ENCODE measurements at regions not wholly inside any gene's neighbourhood (a gene's known extent, or its start where the extent isn't known, plus 50 kb on each side); places are given as distances from the start of the nearest gene placed in this dataset.

DNA sequence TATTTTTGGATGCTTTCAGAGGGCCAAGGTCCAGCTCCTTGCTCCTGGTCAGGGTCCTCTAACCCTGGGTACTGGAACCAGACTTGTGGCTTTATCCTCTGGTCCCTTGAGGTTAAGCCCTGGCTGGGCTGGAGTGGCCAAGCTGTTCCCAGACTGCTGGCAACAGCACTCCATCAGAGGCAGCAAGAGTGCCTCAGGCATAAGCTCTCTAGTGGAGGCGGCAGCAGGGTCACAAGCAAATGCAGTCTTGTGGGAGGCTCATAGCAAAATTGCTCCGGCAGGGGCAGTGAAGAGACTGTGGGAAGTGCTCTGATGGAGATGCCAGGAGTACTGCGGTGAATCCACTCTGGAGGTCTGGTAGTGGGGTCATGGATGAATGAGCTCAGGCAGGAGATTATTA is 128.9 kb upstream of the OTOS start:
- no peaks in the 10 kb centered on the region for H3K4me1 ChIP-seq
- peaks cover 10% of the 10 kb centered on the region for H3K9me3 ChIP-seq
- TF ChIP-seq, protein P1, sequence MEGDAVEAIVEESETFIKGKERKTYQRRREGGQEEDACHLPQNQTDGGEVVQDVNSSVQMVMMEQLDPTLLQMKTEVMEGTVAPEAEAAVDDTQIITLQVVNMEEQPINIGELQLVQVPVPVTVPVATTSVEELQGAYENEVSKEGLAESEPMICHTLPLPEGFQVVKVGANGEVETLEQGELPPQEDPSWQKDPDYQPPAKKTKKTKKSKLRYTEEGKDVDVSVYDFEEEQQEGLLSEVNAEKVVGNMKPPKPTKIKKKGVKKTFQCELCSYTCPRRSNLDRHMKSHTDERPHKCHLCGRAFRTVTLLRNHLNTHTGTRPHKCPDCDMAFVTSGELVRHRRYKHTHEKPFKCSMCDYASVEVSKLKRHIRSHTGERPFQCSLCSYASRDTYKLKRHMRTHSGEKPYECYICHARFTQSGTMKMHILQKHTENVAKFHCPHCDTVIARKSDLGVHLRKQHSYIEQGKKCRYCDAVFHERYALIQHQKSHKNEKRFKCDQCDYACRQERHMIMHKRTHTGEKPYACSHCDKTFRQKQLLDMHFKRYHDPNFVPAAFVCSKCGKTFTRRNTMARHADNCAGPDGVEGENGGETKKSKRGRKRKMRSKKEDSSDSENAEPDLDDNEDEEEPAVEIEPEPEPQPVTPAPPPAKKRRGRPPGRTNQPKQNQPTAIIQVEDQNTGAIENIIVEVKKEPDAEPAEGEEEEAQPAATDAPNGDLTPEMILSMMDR (IDR thresholded peaks at IDR 0.05), result no peak
- H3K27ac ChIP-seq, result no peak overlapping the region
- intact Hi-C loops (cut with DNase I), result no loop called here
- H3K36me3 ChIP-seq, result no peaks in the 10 kb centered on the region
- ATAC-seq (no peak), DNase-seq (no peak)
- H3K4me3 ChIP-seq, result no peak overlapping the region
- peaks cover 22% of the 10 kb centered on the region for H3K27me3 ChIP-seq (ENCODE audit: low read depth)

DNA sequence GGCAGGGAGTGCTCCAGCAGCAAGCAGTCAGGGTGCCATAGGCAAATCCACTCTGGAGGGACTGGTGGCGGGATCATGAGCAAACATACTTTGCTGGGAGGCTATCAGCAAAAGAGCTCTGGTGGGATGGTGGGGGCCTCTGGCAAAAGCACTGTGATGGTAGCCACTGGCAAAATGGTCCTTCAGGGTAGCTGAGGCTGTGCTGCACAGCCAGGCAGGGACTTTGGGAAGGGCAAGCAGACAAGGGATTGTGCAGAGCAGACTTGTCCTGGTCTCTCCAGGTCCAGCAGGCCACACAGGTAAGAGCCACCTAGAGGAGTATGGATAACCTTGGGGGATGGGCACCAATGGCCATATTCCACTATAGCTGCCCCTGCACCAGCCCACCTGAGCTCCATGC is 129.4 kb upstream of the OTOS start:
- DNase-seq, result no peak
- H3K4me3 ChIP-seq, result no peak overlapping the region
- intact Hi-C loops (cut with DNase I), result no loop called here

DNA sequence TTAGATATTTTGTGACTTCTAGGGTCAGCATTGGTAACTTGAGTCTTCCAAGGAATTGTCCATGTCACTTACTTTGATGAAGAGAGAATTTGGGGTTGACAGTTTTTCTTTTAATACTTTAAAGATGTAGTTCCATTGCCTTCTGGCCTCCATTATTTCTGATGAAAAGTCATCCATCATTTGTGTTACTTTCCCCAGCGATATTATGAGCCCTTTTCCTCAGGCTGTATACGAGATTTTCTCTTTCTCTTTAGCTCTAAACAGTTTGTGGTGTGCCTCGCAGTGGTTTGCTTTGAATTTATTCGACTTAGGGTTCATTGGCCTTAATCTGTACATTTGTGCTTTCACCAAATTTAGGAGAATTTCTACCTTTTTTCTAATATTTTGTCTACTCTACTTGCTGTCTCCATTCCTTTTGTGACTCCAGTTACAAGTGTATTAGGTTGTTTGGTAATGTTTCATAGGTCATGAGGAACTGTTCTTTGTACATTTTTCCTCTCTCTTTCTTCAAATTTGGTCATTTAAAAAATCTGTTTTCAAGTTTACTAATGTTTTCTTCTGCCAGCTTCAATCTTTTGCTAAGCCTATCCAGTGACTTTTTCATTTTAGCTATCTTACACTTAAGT is 131.4 kb upstream of the OTOS start:
- no peak for ATAC-seq

More for the DNA sequence above, 129.4 kb upstream of the OTOS start:
- ATAC-seq, result no peak
- H3K9me3 ChIP-seq, result peaks cover 10% of the 10 kb centered on the region
- no peak overlapping the region for H3K27ac ChIP-seq
- H3K4me1 ChIP-seq, result no peaks in the 10 kb centered on the region
- TF ChIP-seq, protein P1 (IDR thresholded peaks at IDR 0.05), result no peak
- peaks cover 22% of the 10 kb centered on the region for H3K27me3 ChIP-seq (ENCODE audit: low read depth)
- no peaks in the 10 kb centered on the region for H3K36me3 ChIP-seq

DNA sequence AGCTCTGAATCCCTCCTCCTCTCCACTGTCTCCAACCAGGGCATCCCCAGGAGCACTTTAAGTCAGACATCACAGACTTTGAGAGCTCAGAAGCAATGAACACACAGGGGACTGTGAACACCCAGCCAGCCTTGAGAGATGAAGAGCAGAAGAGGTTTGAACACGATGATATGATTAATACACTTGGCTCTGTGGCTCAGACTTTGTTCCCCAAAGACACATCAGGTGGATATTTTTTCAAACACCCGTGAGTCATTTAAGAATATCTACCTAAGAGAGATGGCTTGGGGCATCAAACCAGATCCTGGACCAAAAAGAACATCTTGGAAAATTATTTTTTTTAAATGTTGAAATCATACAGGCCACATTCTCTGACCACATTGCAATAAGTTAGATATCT is 134.9 kb upstream of the OTOS start:
- H3K36me3 ChIP-seq, result no peaks in the 10 kb centered on the region
- H3K27me3 ChIP-seq (ENCODE audit: low read depth), result peaks cover 31% of the 10 kb centered on the region
- no peaks in the 10 kb centered on the region for H3K4me1 ChIP-seq
- TF ChIP-seq, protein P1 (IDR thresholded peaks at IDR 0.05), result no peak
- ATAC-seq (no peak), DNase-seq (no peak)
- H3K27ac ChIP-seq, result no peak overlapping the region
- intact Hi-C loops (cut with DNase I), result no loop called here
- H3K9me3 ChIP-seq, result peaks cover 10% of the 10 kb centered on the region
- no peak overlapping the region for H3K4me3 ChIP-seq

More for the DNA sequence above, 131.4 kb upstream of the OTOS start:
- Histone ChIP-seq H3K36me3 (no peaks in the 10 kb centered on the region), H3K27ac (no peak overlapping the region), H3K9me3 (peaks cover 10% of the 10 kb centered on the region), H3K4me3 (no peak overlapping the region), H3K27me3 (ENCODE audit: low read depth) (peaks cover 24% of the 10 kb centered on the region), H3K4me1 (no peaks in the 10 kb centered on the region)
- TF ChIP-seq, protein P1 (IDR thresholded peaks at IDR 0.05), result no peak
- intact Hi-C loops (cut with DNase I), result no loop called here
- DNase-seq, result no peak

- H3K4me3 ChIP-seq, result no peak overlapping the region
- H3K27me3 ChIP-seq (ENCODE audit: low read depth), result peaks cover 25% of the 10 kb centered on the region
- peaks cover 5% of the 10 kb centered on the region for H3K9me3 ChIP-seq
- TF ChIP-seq, protein P1 (IDR thresholded peaks at IDR 0.05), result no peak
- H3K36me3 ChIP-seq, result no peaks in the 10 kb centered on the region
- no peak overlapping the region for H3K27ac ChIP-seq
- intact Hi-C loops (cut with DNase I), result no loop called here
- DNase-seq, result no peak
- ATAC-seq, result peak in 1 of 2 donors; percentile 62
- H3K4me1 ChIP-seq, result no peaks in the 10 kb centered on the region
These were observed 136.8 kb upstream of the OTOS start for GRCh38 chr2:240277073-240277806.

Data from lower lobe of right lung (tissue), 2 donors.